Cardiac muscle cell (in vitro differentiated cells and primary cell): ENCODE measurements at regions not wholly inside any gene's neighbourhood (a gene's known extent, or its start where the extent isn't known, plus 50 kb on each side); places are given as distances from the start of the nearest gene placed in this dataset.

ENCODE experiments used
- DNase-seq, 2 donors: peaks; one replicate each; pipeline versions ENCODE4 v3.0.0 to v3.0.0-alpha.2; 2010 to 2017; ENCODE audit warnings: low read depth in 1 of 2, low spot score in 1 of 2
- H3K27ac ChIP-seq: fragments of 200-600 bp; sonication (generic); 2 replicates; pipeline ENCODE4 v1.5.1; 2016
- H3K27me3 ChIP-seq: fragments of 200-600 bp; sonication (generic); 2 replicates; pipeline ENCODE4 v1.6.0; 2016; ENCODE audit warnings: control low read depth
- H3K36me3 ChIP-seq: fragments of 200-600 bp; sonication (generic); 2 replicates; pipeline ENCODE4 v1.5.1; 2016; ENCODE audit warnings: control low read depth
- H3K4me1 ChIP-seq: fragments of 200-600 bp; sonication (generic); 2 replicates; pipeline ENCODE4 v1.8.1; 2017; ENCODE audit warnings: low read depth, mild to moderate bottlenecking, mixed run types
- H3K4me3 ChIP-seq: fragments of 200-600 bp; sonication (generic); 2 replicates; pipeline ENCODE4 v1.5.1; 2016; ENCODE audit warnings: mild to moderate bottlenecking
- H3K9me3 ChIP-seq: fragments of 200-600 bp; sonication (generic); 2 replicates; pipeline ENCODE4 v1.5.1; 2017; ENCODE audit warnings: low read depth, mild to moderate bottlenecking, control low read depth
- CTCF ChIP-seq: IDR thresholded peaks from 2 replicates; pipeline ENCODE4 v1.5.1; 2012; ENCODE audit warnings: low read depth, mild to moderate bottlenecking, low read length

GRCh38 chr5:124467745-124468144, 278.7 kb downstream of the ZNF608 start:
- DNase-seq, result no peak
- TF ChIP-seq CTCF, result no peak
- Histone ChIP-seq H3K27ac (no peak overlapping the region), H3K27me3 (no peaks in the 10 kb centered on the region), H3K9me3 (no peaks in the 10 kb centered on the region), H3K4me3 (no peak overlapping the region), H3K4me1 (peaks cover 6% of the 10 kb centered on the region), H3K36me3 (no peaks in the 10 kb centered on the region)

- peaks cover 20% of the 10 kb centered on the region for H3K4me1 ChIP-seq
These were observed 280.4 kb downstream of the ZNF608 start for GRCh38 chr5:124466011-124466410.

GRCh38 chr5:124463851-124464250, 282.6 kb downstream of the ZNF608 start:
- Histone ChIP-seq H3K4me3 (no peak overlapping the region), H3K27ac (no peak overlapping the region), H3K9me3 (no peaks in the 10 kb centered on the region), H3K36me3 (no peaks in the 10 kb centered on the region), H3K27me3 (no peaks in the 10 kb centered on the region), H3K4me1 (peaks cover 20% of the 10 kb centered on the region)
- DNase-seq, result no peak
- no peak for TF ChIP-seq CTCF

More at GRCh38 chr5:124466011-124466410, 280.4 kb downstream of the ZNF608 start:
- Histone ChIP-seq H3K27me3 (no peaks in the 10 kb centered on the region), H3K9me3 (no peaks in the 10 kb centered on the region), H3K4me3 (no peak overlapping the region), H3K36me3 (no peaks in the 10 kb centered on the region), H3K27ac (no peak overlapping the region)
- TF ChIP-seq CTCF, result no peak
- no peak for DNase-seq

GRCh38 chr5:124462751-124463150, 283.7 kb downstream of the ZNF608 start:
- H3K4me1 ChIP-seq, result peaks cover 20% of the 10 kb centered on the region
- no peak for DNase-seq
- no peaks in the 10 kb centered on the region for H3K36me3 ChIP-seq
- H3K27ac ChIP-seq, result no peak overlapping the region
- no peak for TF ChIP-seq CTCF
- H3K9me3 ChIP-seq, result no peaks in the 10 kb centered on the region
- no peak overlapping the region for H3K4me3 ChIP-seq
- no peaks in the 10 kb centered on the region for H3K27me3 ChIP-seq

GRCh38 chr5:124461941-124462340, 284.5 kb downstream of the ZNF608 start:
- Histone ChIP-seq H3K27ac (no peak overlapping the region), H3K9me3 (no peaks in the 10 kb centered on the region), H3K4me3 (no peak overlapping the region), H3K27me3 (no peaks in the 10 kb centered on the region), H3K4me1 (peaks cover 20% of the 10 kb centered on the region), H3K36me3 (no peaks in the 10 kb centered on the region)
- no peak for DNase-seq
- TF ChIP-seq CTCF, result no peak

- H3K4me3 ChIP-seq, result no peak overlapping the region
- H3K27me3 ChIP-seq, result no peaks in the 10 kb centered on the region
- no peaks in the 10 kb centered on the region for H3K36me3 ChIP-seq
- peaks cover 20% of the 10 kb centered on the region for H3K4me1 ChIP-seq
- H3K9me3 ChIP-seq, result no peaks in the 10 kb centered on the region
- TF ChIP-seq CTCF, result no peak
- no peak for DNase-seq
- H3K27ac ChIP-seq, result no peak overlapping the region
These were observed 285.3 kb downstream of the ZNF608 start for GRCh38 chr5:124461157-124461556.
